ENCODE measurements at regions not wholly inside any gene's neighbourhood (a gene's known extent, or its start where the extent isn't known, plus 50 kb on each side); places are given as distances from the start of the nearest gene placed in this dataset.
"Not testable (repeated sequence)": the region's sequence is repeated elsewhere in the genome, so short reads cannot be mapped to it uniquely, and the experiment has no call there.

GRCh38 chr1:206337024-206337423, 133.3 kb upstream of the IKBKE start:
- intact Hi-C loops (cut with DNase I, micrococcal nuclease); CTCF ChIA-PET: not testable (repeated sequence)

GRCh38 chr1:206350493-206351275, 119.6 kb upstream of the IKBKE start:
- H3K27ac Mint-ChIP-seq; H3K27ac ChIP-seq (ENCODE audit: low read depth in 1 of 2, low read length in 2 of 2); H3K4me3 Mint-ChIP-seq; H3K36me3 ChIP-seq (ENCODE audit: insufficient read depth, low read length); POLR2A ChIA-PET; H3K9me3 Mint-ChIP-seq; H3K4me1 Mint-ChIP-seq (ENCODE audit: low read depth); CTCF ChIA-PET; H3K4me3 ChIP-seq (ENCODE audit: low read length); DNase-seq; ATAC-seq (ENCODE audit: poor library complexity); H3K27me3 ChIP-seq (ENCODE audit: control insufficient read depth in 1 of 2, insufficient read depth in 2 of 2, low read length in 2 of 2); intact Hi-C loops (cut with DNase I, micrococcal nuclease); H3K27me3 Mint-ChIP-seq; H3K9me3 ChIP-seq (ENCODE audit: control insufficient read depth in 1 of 2, insufficient read depth in 1 of 2, low read length in 2 of 2); H3K4me1 ChIP-seq (ENCODE audit: insufficient read depth, low read length); H3K36me3 Mint-ChIP-seq (ENCODE audit: low read depth): not testable (repeated sequence)

More at GRCh38 chr1:206337024-206337423, 133.3 kb upstream of the IKBKE start:
- DNase-seq; H3K9me3 Mint-ChIP-seq; H3K4me1 Mint-ChIP-seq (ENCODE audit: low read depth); H3K4me1 ChIP-seq (ENCODE audit: insufficient read depth, low read length); H3K27me3 ChIP-seq (ENCODE audit: control insufficient read depth in 1 of 2, insufficient read depth in 2 of 2, low read length in 2 of 2); H3K27ac ChIP-seq (ENCODE audit: low read depth in 1 of 2, low read length in 2 of 2); H3K9me3 ChIP-seq (ENCODE audit: control insufficient read depth in 1 of 2, insufficient read depth in 1 of 2, low read length in 2 of 2); H3K4me3 Mint-ChIP-seq; H3K27me3 Mint-ChIP-seq; ATAC-seq (ENCODE audit: poor library complexity); H3K36me3 Mint-ChIP-seq (ENCODE audit: low read depth); H3K36me3 ChIP-seq (ENCODE audit: insufficient read depth, low read length); H3K4me3 ChIP-seq (ENCODE audit: low read length); H3K27ac Mint-ChIP-seq; POLR2A ChIA-PET: not testable (repeated sequence)

- H3K36me3 ChIP-seq (ENCODE audit: insufficient read depth, low read length); H3K27me3 Mint-ChIP-seq; H3K36me3 Mint-ChIP-seq (ENCODE audit: low read depth); H3K9me3 Mint-ChIP-seq; DNase-seq; H3K27ac ChIP-seq (ENCODE audit: low read depth in 1 of 2, low read length in 2 of 2); intact Hi-C loops (cut with DNase I, micrococcal nuclease); CTCF ChIA-PET; POLR2A ChIA-PET; H3K4me1 ChIP-seq (ENCODE audit: insufficient read depth, low read length); H3K27ac Mint-ChIP-seq; H3K4me3 Mint-ChIP-seq; H3K9me3 ChIP-seq (ENCODE audit: control insufficient read depth in 1 of 2, insufficient read depth in 1 of 2, low read length in 2 of 2); H3K4me3 ChIP-seq (ENCODE audit: low read length); ATAC-seq (ENCODE audit: poor library complexity); H3K4me1 Mint-ChIP-seq (ENCODE audit: low read depth); H3K27me3 ChIP-seq (ENCODE audit: control insufficient read depth in 1 of 2, insufficient read depth in 2 of 2, low read length in 2 of 2): not testable (repeated sequence)
Measured at GRCh38 chr1:206351276-206352052, 118.8 kb upstream of the IKBKE start.

- intact Hi-C loops (cut with DNase I, micrococcal nuclease); H3K9me3 Mint-ChIP-seq; H3K9me3 ChIP-seq (ENCODE audit: control insufficient read depth in 1 of 2, insufficient read depth in 1 of 2, low read length in 2 of 2); H3K27ac ChIP-seq (ENCODE audit: low read depth in 1 of 2, low read length in 2 of 2); H3K4me3 Mint-ChIP-seq; H3K36me3 ChIP-seq (ENCODE audit: insufficient read depth, low read length); H3K4me1 ChIP-seq (ENCODE audit: insufficient read depth, low read length); H3K4me1 Mint-ChIP-seq (ENCODE audit: low read depth); POLR2A ChIA-PET; H3K27ac Mint-ChIP-seq; H3K36me3 Mint-ChIP-seq (ENCODE audit: low read depth); H3K27me3 Mint-ChIP-seq; CTCF ChIA-PET; H3K27me3 ChIP-seq (ENCODE audit: control insufficient read depth in 1 of 2, insufficient read depth in 2 of 2, low read length in 2 of 2); ATAC-seq (ENCODE audit: poor library complexity); H3K4me3 ChIP-seq (ENCODE audit: low read length): not testable (repeated sequence)
- DNase-seq = peak in 2 of 14 experiments; percentile 4 to 7
Measured at GRCh38 chr1:206356310-206356709, 114.0 kb upstream of the IKBKE start.

GRCh38 chr1:206357962-206358361, 112.3 kb upstream of the IKBKE start:
- H3K27ac ChIP-seq (ENCODE audit: low read depth in 1 of 2, low read length in 2 of 2); DNase-seq; POLR2A ChIA-PET; H3K4me3 ChIP-seq (ENCODE audit: low read length); H3K27me3 Mint-ChIP-seq; intact Hi-C loops (cut with DNase I, micrococcal nuclease); H3K27ac Mint-ChIP-seq; H3K36me3 Mint-ChIP-seq (ENCODE audit: low read depth); H3K9me3 ChIP-seq (ENCODE audit: control insufficient read depth in 1 of 2, insufficient read depth in 1 of 2, low read length in 2 of 2); H3K4me1 ChIP-seq (ENCODE audit: insufficient read depth, low read length); H3K4me1 Mint-ChIP-seq (ENCODE audit: low read depth); H3K27me3 ChIP-seq (ENCODE audit: control insufficient read depth in 1 of 2, insufficient read depth in 2 of 2, low read length in 2 of 2); H3K36me3 ChIP-seq (ENCODE audit: insufficient read depth, low read length); H3K4me3 Mint-ChIP-seq; ATAC-seq (ENCODE audit: poor library complexity); H3K9me3 Mint-ChIP-seq: not testable (repeated sequence)
- CTCF ChIA-PET = interaction anchor here (0.7 kb wide), 1 partner anchor 1032 kb away, joined by 5 read pairs; no protein-coding TSS in a partner anchor

GRCh38 chr1:206358771-206359170, 111.5 kb upstream of the IKBKE start:
- H3K36me3 Mint-ChIP-seq (ENCODE audit: low read depth); H3K27ac ChIP-seq (ENCODE audit: low read depth in 1 of 2, low read length in 2 of 2); H3K4me1 ChIP-seq (ENCODE audit: insufficient read depth, low read length); H3K36me3 ChIP-seq (ENCODE audit: insufficient read depth, low read length); H3K9me3 ChIP-seq (ENCODE audit: control insufficient read depth in 1 of 2, insufficient read depth in 1 of 2, low read length in 2 of 2); POLR2A ChIA-PET; H3K4me3 ChIP-seq (ENCODE audit: low read length); H3K27me3 Mint-ChIP-seq; H3K9me3 Mint-ChIP-seq; H3K27ac Mint-ChIP-seq; intact Hi-C loops (cut with DNase I, micrococcal nuclease); ATAC-seq (ENCODE audit: poor library complexity); H3K4me3 Mint-ChIP-seq; H3K27me3 ChIP-seq (ENCODE audit: control insufficient read depth in 1 of 2, insufficient read depth in 2 of 2, low read length in 2 of 2); CTCF ChIA-PET; DNase-seq; H3K4me1 Mint-ChIP-seq (ENCODE audit: low read depth): not testable (repeated sequence)

GRCh38 chr1:206359377-206359776, 110.9 kb upstream of the IKBKE start:
- DNase-seq; H3K36me3 Mint-ChIP-seq (ENCODE audit: low read depth); H3K36me3 ChIP-seq (ENCODE audit: insufficient read depth, low read length); H3K4me3 ChIP-seq (ENCODE audit: low read length); H3K4me1 ChIP-seq (ENCODE audit: insufficient read depth, low read length); H3K4me3 Mint-ChIP-seq; H3K27ac ChIP-seq (ENCODE audit: low read depth in 1 of 2, low read length in 2 of 2); H3K27ac Mint-ChIP-seq; ATAC-seq (ENCODE audit: poor library complexity); H3K4me1 Mint-ChIP-seq (ENCODE audit: low read depth); H3K27me3 ChIP-seq (ENCODE audit: control insufficient read depth in 1 of 2, insufficient read depth in 2 of 2, low read length in 2 of 2); H3K9me3 ChIP-seq (ENCODE audit: control insufficient read depth in 1 of 2, insufficient read depth in 1 of 2, low read length in 2 of 2); CTCF ChIA-PET; H3K9me3 Mint-ChIP-seq; intact Hi-C loops (cut with DNase I, micrococcal nuclease); H3K27me3 Mint-ChIP-seq; POLR2A ChIA-PET: not testable (repeated sequence)
